Neural progenitor cell (in vitro differentiated cells): ENCODE measurements at regions not wholly inside any gene's neighbourhood (a gene's known extent, or its start where the extent isn't known, plus 50 kb on each side); places are given as distances from the start of the nearest gene placed in this dataset.

ENCODE experiments used
- CTCF ChIP-seq: fragments of 200-600 bp; sonication (generic); IDR thresholded peaks from 2 replicates; pipeline ENCODE4 v1.5.1; 2017; ENCODE audit warnings: antibody characterized with exemption, mild to moderate bottlenecking
- EZH2 ChIP-seq: fragments of 200-600 bp; sonication (generic); IDR thresholded peaks from 2 replicates; pipeline ENCODE4 v1.6.1; 2017; ENCODE audit warnings: antibody characterized with exemption, mild to moderate bottlenecking, moderate library complexity
- EZH2phosphoT487 ChIP-seq: fragments of 200-600 bp; sonication (generic); IDR thresholded peaks from 2 replicates; pipeline ENCODE4 v1.6.1; 2017; ENCODE audit warnings: antibody characterized with exemption

- TF ChIP-seq EZH2phosphoT487 (no peak), CTCF (no peak), EZH2 (no peak)
Observed at GRCh38 chr15:38814891-38815290, 250.3 kb upstream of the RASGRP1 start.
